Endodermal cell (in vitro differentiated cells): ENCODE measurements at regions not wholly inside any gene's neighbourhood (a gene's known extent, or its start where the extent isn't known, plus 50 kb on each side); places are given as distances from the start of the nearest gene placed in this dataset.

ENCODE experiments used
- DNase-seq: peaks from one replicate; pipeline ENCODE4 v3.0.0-alpha.2; 2017
- H3K27ac ChIP-seq: 2 replicates; pipeline ENCODE4 v1.5.1; 2013; ENCODE audit warnings: mild to moderate bottlenecking, low read depth, low read length, moderate library complexity
- H3K27me3 ChIP-seq: 2 replicates; pipeline ENCODE4 v1.6.1; 2013; ENCODE audit warnings: mild to moderate bottlenecking, low read length, moderate library complexity; ENCODE audit not compliant: insufficient read depth, control insufficient read depth, poor library complexity, severe bottlenecking
- H3K36me3 ChIP-seq: 2 replicates; pipeline ENCODE4 v1.7.0; 2013; ENCODE audit warnings: mild to moderate bottlenecking, low read length, moderate library complexity; ENCODE audit not compliant: control insufficient read depth, insufficient read depth
- H3K4me1 ChIP-seq: one replicate; pipeline ENCODE4 v1.7.0; 2013; ENCODE audit warnings: low read length; ENCODE audit not compliant: control insufficient read depth, insufficient read depth
- H3K4me3 ChIP-seq: 2 replicates; pipeline ENCODE4 v1.5.1; 2013; ENCODE audit warnings: mild to moderate bottlenecking, low read length, moderate library complexity
- H3K9ac ChIP-seq: 2 replicates; pipeline ENCODE4 v1.6.1; 2013; ENCODE audit warnings: mild to moderate bottlenecking, low read length, moderate library complexity; ENCODE audit not compliant: poor library complexity, severe bottlenecking; ENCODE audit errors: extremely low read depth
- H3K9me3 ChIP-seq: 2 replicates; pipeline ENCODE4 v1.6.1; 2013; ENCODE audit warnings: mild to moderate bottlenecking, low read length, moderate library complexity; ENCODE audit not compliant: control insufficient read depth
- H3K27ac Mint-ChIP-seq: 2 replicates; pipeline ENCODE4 v1.8.0; 2020; ENCODE audit warnings: mixed read lengths
- H3K27me3 Mint-ChIP-seq: 2 replicates; pipeline ENCODE4 v1.8.0; 2021; ENCODE audit warnings: mild to moderate bottlenecking, mixed read lengths; ENCODE audit not compliant: insufficient read depth
- H3K36me3 Mint-ChIP-seq: 2 replicates; pipeline ENCODE4 v1.8.0; 2020; ENCODE audit warnings: low read depth, mixed read lengths
- H3K4me1 Mint-ChIP-seq: 2 replicates; pipeline ENCODE4 v1.8.0; 2020; ENCODE audit warnings: mixed read lengths
- H3K4me3 Mint-ChIP-seq: 2 replicates; pipeline ENCODE4 v1.8.0; 2020; ENCODE audit warnings: mild to moderate bottlenecking, moderate library complexity, mixed read lengths
- H3K9me3 Mint-ChIP-seq: 2 replicates; pipeline ENCODE4 v1.8.0; 2020; ENCODE audit warnings: mild to moderate bottlenecking, mixed read lengths
- WGBS, 2 experiments: methylation state at CpG; one replicate each; pipeline versions ENCODE4 v1.1.5 to v1.1.7; 2013; ENCODE audit warnings: missing lambda C conversion rate in 2 of 2, mixed read lengths in 1 of 2; ENCODE audit not compliant: insufficient coverage in 1 of 2, insufficient read length in 1 of 2; 5-methylcytosine and 5-hydroxymethylcytosine counted together
- TF ChIP-seq, protein P1 (sequence below): fragments of 200-600 bp; sonication (generic); conservative IDR thresholded peaks from 2 replicates; pipeline ENCODE4 v1.5.0; 2021; ENCODE audit warnings: antibody characterized with exemption, mild to moderate bottlenecking

DNA sequence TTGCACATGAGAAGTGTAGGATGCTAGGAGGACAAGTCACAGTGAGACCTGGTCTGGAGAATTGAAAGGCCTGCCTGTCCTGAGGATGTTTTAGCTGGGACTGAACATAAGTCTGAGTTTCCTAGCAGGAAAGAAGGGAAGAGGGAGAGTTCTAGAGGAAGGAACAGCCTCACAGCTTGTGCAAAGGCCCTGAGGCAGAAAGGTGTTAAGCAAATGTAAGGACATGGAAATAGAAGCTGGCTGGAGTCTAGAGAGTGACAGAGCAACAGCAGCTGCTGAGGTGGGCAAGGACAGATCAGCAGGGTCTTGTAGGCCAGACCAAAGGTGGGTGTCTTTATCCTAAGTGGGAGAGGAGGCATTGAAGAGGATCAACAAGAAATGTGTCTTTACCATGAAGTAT, 210.9 kb upstream of the E2F8 start:
- Histone ChIP-seq H3K4me3 (no peak overlapping the region), H3K9me3 (no peaks in the 10 kb centered on the region), H3K36me3 (no peaks in the 10 kb centered on the region), H3K4me1 (no peaks in the 10 kb centered on the region), H3K27ac (no peak overlapping the region), H3K9ac (no peak overlapping the region), H3K27me3 (no peaks in the 10 kb centered on the region)
- no peaks in the 10 kb centered on the region for H3K36me3 Mint-ChIP-seq
- no peaks in the 10 kb centered on the region for H3K9me3 Mint-ChIP-seq
- no peaks in the 10 kb centered on the region for H3K4me1 Mint-ChIP-seq
- no peak overlapping the region for H3K27ac Mint-ChIP-seq
- no peaks in the 10 kb centered on the region for H3K27me3 Mint-ChIP-seq
- H3K4me3 Mint-ChIP-seq = no peak overlapping the region
- peak; percentile 38 for DNase-seq
- TF ChIP-seq, protein P1, sequence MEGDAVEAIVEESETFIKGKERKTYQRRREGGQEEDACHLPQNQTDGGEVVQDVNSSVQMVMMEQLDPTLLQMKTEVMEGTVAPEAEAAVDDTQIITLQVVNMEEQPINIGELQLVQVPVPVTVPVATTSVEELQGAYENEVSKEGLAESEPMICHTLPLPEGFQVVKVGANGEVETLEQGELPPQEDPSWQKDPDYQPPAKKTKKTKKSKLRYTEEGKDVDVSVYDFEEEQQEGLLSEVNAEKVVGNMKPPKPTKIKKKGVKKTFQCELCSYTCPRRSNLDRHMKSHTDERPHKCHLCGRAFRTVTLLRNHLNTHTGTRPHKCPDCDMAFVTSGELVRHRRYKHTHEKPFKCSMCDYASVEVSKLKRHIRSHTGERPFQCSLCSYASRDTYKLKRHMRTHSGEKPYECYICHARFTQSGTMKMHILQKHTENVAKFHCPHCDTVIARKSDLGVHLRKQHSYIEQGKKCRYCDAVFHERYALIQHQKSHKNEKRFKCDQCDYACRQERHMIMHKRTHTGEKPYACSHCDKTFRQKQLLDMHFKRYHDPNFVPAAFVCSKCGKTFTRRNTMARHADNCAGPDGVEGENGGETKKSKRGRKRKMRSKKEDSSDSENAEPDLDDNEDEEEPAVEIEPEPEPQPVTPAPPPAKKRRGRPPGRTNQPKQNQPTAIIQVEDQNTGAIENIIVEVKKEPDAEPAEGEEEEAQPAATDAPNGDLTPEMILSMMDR = no peak

DNA sequence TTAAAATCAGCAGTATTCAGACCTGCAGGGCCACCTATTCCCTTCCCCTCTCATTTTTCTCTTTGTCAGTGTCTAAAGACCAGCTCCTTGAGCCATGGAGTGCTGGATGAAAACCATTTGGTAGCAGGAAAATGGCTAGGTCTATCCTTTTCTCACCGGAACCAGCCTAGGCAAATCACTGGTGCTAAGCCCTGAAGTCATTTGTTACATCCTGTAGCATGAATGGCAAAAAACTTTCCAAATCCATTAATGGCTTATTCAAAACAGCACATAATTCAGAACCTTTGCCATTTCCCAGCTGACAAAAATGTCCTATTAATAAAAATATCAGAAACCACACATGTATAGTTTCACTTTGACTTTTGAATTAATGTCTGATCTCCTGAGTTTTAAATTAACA, 209.5 kb upstream of the E2F8 start:
- Histone ChIP-seq H3K9ac (no peak overlapping the region), H3K4me3 (no peak overlapping the region), H3K27me3 (no peaks in the 10 kb centered on the region), H3K36me3 (no peaks in the 10 kb centered on the region), H3K27ac (no peak overlapping the region), H3K9me3 (no peaks in the 10 kb centered on the region), H3K4me1 (no peaks in the 10 kb centered on the region)
- Mint-ChIP-seq H3K4me1 (no peaks in the 10 kb centered on the region), H3K4me3 (no peak overlapping the region), H3K36me3 (no peaks in the 10 kb centered on the region), H3K27ac (no peak overlapping the region), H3K9me3 (no peaks in the 10 kb centered on the region), H3K27me3 (no peaks in the 10 kb centered on the region)
- DNase-seq = no peak
- 89 to 90% methylated on average over 1 of the region's 1 CpG for WGBS, 2 experiments
- TF ChIP-seq, protein P1 = no peak

DNA sequence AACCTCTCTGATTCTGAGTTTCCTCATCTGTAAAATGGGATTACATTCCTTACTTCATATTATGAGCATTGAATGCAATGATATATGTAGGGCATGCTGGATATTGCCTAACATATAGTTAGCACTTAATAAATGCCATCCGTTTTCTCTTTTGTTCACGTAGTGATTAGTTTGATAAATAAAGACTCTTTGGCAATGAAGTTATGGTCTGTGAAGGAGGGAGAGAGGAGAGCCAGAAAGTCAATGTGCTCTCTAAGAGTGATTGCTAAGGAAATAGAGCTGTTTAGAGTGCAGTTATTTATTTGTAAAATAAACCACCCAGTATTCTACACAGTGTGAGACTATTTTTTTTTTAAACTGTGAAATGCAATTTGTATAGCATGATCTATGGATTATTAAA, 207.9 kb upstream of the E2F8 start:
- H3K27me3 Mint-ChIP-seq = no peaks in the 10 kb centered on the region
- no peak overlapping the region for H3K4me3 Mint-ChIP-seq
- no peak for DNase-seq
- H3K27ac Mint-ChIP-seq = no peak overlapping the region
- H3K27ac ChIP-seq = no peak overlapping the region
- H3K9ac ChIP-seq = no peak overlapping the region
- WGBS, 2 experiments = 80 to 93% methylated on average over 1 to 2 of the region's 2 CpGs
- no peak overlapping the region for H3K4me3 ChIP-seq
- no peaks in the 10 kb centered on the region for H3K4me1 ChIP-seq
- H3K36me3 ChIP-seq = no peaks in the 10 kb centered on the region
- no peaks in the 10 kb centered on the region for H3K9me3 ChIP-seq
- H3K9me3 Mint-ChIP-seq = no peaks in the 10 kb centered on the region
- no peaks in the 10 kb centered on the region for H3K36me3 Mint-ChIP-seq
- no peaks in the 10 kb centered on the region for H3K27me3 ChIP-seq
- no peaks in the 10 kb centered on the region for H3K4me1 Mint-ChIP-seq
- TF ChIP-seq, protein P1 = no peak
